HG03159 (cell line): ENCODE measurements at regions not wholly inside any gene's neighbourhood (a gene's known extent, or its start where the extent isn't known, plus 50 kb on each side); places are given as distances from the start of the nearest gene placed in this dataset.
"Not testable (repeated sequence)": the region's sequence is repeated elsewhere in the genome, so short reads cannot be mapped to it uniquely, and the experiment has no call there.

Experiments
- ATAC-seq: cut with Tn5 transposase; IDR thresholded peaks from one replicate; pipeline ENCODE4 v1.9.1; 2021; ENCODE audit warnings: mild to moderate bottlenecking, moderate library complexity; ENCODE audit not compliant: unreplicated experiment

GRCh38 chr10:46198516-46198915, 88.3 kb upstream of the ANTXRL start:
- ATAC-seq, result no peak

- not testable (repeated sequence) for ATAC-seq
Observed at GRCh38 chr10:46202405-46202804, 84.4 kb upstream of the ANTXRL start.

GRCh38 chr10:46204482-46205102, 82.2 kb upstream of the ANTXRL start:
- not testable (repeated sequence) for ATAC-seq

GRCh38 chr10:46210427-46210826, 76.4 kb upstream of the ANTXRL start:
- not testable (repeated sequence) for ATAC-seq

- no peak for ATAC-seq
Observed at GRCh38 chr10:46215426-46215825, 71.4 kb upstream of the ANTXRL start.

- ATAC-seq, result no peak
Observed at GRCh38 chr10:46216003-46216634, 70.7 kb upstream of the ANTXRL start.

- ATAC-seq, result no peak
Observed at GRCh38 chr10:46216836-46217751, 69.7 kb upstream of the ANTXRL start.

GRCh38 chr10:46217752-46218453, 68.9 kb upstream of the ANTXRL start:
- no peak for ATAC-seq

GRCh38 chr10:46218921-46219320, 67.9 kb upstream of the ANTXRL start:
- ATAC-seq, result no peak

- ATAC-seq, result not testable (repeated sequence)
Observed at GRCh38 chr10:46219431-46219990, 67.3 kb upstream of the ANTXRL start.

- ATAC-seq, result no peak
Observed at GRCh38 chr10:46220187-46220586, 66.6 kb upstream of the ANTXRL start.

GRCh38 chr10:46220872-46221538, 65.8 kb upstream of the ANTXRL start:
- ATAC-seq, result no peak

GRCh38 chr10:46222364-46222935, 64.3 kb upstream of the ANTXRL start:
- ATAC-seq, result no peak

- no peak for ATAC-seq
Observed at GRCh38 chr10:46223064-46223480, 63.7 kb upstream of the ANTXRL start.

GRCh38 chr10:46223626-46224413, 63.0 kb upstream of the ANTXRL start:
- ATAC-seq, result no peak

- ATAC-seq, result no peak
Observed at GRCh38 chr10:46224414-46224682, 62.4 kb upstream of the ANTXRL start.

- ATAC-seq, result no peak
Observed at GRCh38 chr10:46225597-46225996, 61.2 kb upstream of the ANTXRL start.

- ATAC-seq, result no peak
Observed at GRCh38 chr10:46226232-46226631, 60.6 kb upstream of the ANTXRL start.

- no peak for ATAC-seq
Observed at GRCh38 chr10:46226900-46227558, 59.8 kb upstream of the ANTXRL start.
